ENCODE measurements at regions not wholly inside any gene's neighbourhood (a gene's known extent, or its start where the extent isn't known, plus 50 kb on each side); places are given as distances from the start of the nearest gene placed in this dataset.

DNA sequence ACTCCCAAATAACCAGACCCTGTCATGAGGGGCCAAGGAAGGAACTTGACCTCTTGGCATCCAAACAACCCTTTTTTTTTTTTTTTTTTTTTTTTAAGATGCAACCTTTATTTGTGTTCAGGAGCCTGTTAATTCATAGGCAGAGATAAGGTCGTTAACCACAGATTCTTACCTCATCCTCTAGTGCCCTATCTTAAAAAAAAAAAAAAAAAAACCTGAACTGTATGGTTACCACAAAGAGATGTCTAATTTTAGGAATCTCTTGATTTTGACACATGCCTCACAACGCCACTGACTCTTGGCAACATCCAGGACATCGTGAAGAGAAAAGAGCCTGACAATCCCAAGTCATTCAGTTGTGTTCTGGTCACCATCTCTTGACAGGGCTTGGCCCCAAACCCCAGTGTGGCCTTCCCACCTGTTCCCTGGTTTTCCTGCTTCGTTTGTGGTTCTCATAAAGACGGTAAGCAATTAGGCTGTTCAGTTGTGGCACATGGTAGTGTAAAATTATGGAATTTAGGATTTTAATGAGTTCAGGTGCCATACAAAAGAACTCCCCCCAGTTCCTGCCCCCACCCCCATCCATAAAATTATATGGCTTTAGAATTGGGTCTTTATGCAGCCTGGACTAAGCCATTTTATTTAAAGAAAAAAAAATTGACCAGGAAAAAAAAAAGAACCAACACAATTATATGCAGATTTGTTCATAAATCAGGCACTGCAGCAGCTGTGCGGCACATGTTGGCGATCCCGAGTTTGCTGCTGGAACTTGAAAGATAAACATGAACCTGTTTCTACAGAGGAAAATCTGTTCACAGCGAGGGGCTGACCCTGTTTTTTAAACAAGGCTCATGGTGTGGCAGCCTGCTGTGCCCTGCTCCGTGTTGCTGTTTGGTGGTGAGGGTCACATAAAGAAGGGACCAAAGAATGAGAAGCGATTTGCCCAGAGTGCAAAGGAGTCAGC is 267.8 kb upstream of the CLINT1 start:
- Mint-ChIP-seq H3K27me3 (ENCODE audit: low read depth) (no peaks in the 10 kb centered on the region; the same call in 1 of the 2 replicates), H3K36me3 (no peaks in the 10 kb centered on the region), H3K9me3 (no peaks in the 10 kb centered on the region), H3K4me3 (no peak overlapping the region), H3K27ac (no peak overlapping the region), H3K4me1 (peaks cover 43% of the 10 kb centered on the region)
- no peak for ATAC-seq
- ChIA-PET POLR2A (no interaction called here), CTCF (no interaction called here)
- no peak for TF ChIP-seq NFATC4 (CRISPR knock-in tag; IDR thresholded peaks at IDR 0.05)
- TF ChIP-seq, protein P1, sequence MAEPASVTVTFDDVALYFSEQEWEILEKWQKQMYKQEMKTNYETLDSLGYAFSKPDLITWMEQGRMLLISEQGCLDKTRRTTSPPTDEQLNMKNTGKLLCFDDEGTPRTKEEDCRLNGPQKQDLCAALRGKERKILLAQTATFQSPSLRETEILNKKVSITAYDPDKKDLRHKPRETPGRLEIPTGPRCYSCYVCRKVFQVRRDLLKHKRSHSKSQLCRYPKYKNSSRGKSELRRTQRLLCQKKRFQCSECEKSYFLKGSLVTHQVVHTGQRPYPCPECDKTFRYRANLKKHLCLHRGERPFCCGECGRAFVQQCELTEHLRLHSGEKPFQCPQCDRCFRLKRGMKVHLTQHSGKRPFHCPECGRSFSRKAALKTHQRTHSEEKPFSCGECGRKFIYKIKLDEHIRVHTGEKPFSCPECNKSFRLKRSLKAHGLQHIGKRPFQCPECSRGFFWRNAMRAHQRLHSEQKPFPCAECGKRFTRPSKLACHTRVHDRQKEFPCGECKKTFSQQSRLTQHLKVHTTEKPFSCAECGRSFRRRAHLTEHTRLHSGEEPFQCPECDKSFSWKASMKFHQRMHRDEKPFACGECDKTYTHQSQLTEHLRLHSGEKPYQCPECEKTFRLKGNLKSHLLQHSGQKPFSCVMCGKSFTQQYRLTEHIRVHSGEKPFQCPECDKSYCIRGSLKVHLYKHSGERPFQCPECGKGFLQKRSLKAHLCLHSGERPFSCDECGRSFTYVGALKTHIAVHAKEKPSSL (CRISPR knock-in tag; conservative IDR thresholded peaks at IDR 0.05) = no peak
- no peak for TF ChIP-seq ZNF138 (CRISPR knock-in tag; conservative IDR thresholded peaks at IDR 0.05)
- TF ChIP-seq JAZF1 (CRISPR knock-in tag; IDR thresholded peaks at IDR 0.05) = no peak
- TF ChIP-seq KAT7 (CRISPR knock-in tag; IDR thresholded peaks at IDR 0.05; ENCODE audit: borderline replicate concordance) = no peak
- TF ChIP-seq USF1 (CRISPR knock-in tag; IDR thresholded peaks at IDR 0.05) = no peak
- no peak for TF ChIP-seq RORB (CRISPR knock-in tag; IDR thresholded peaks at IDR 0.05)
- TF ChIP-seq ELF4 (CRISPR knock-in tag; IDR thresholded peaks at IDR 0.05; ENCODE audit: low read depth) = no peak
- DNase-seq (ENCODE audit: low spot score) = no peak

DNA sequence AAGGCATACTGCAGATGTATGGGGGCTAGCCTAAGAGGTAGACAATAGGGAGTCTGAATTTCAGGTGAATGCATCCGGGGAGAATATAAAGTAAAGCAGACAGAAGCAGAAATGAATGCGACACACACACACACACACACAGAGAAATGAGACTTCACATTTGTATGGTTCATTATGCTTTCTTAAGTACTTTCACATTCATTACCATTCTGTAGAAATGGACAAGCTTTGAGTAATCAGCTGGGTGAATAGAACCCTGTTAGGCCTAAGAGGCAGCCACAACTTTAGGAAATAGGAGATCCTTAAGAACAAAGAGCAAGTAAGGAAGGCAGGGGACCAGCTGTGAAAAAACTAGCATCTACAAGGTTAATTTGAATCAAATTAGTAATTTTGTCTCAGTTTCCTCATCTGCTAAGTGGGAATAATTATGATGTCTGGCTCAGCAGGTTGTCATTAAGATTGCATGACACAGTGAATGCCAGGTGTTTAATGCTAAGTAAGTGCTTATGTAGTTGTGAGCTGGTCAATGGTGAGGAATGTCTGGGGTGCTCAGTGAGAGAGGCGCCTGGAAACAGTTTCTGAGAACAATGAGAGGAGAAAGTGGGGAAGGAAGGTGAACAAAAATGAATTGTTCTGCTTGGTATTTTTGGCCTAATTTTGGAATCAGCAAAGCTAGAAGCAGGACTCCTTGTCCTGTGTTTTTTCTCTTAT is 265.8 kb upstream of the CLINT1 start:
- H3K27me3 Mint-ChIP-seq (ENCODE audit: low read depth) = peaks cover 8% of the 10 kb centered on the region
- no peak for TF ChIP-seq PREB (CRISPR knock-in tag; IDR thresholded peaks at IDR 0.05; ENCODE audit: borderline replicate concordance)
- TF ChIP-seq GTF2I (CRISPR knock-in tag; conservative IDR thresholded peaks at IDR 0.05) = 0 out of 2 replicates have a peak, but pooled peaks have one; percentile 33
- POLR2A ChIA-PET = no interaction called here
- no peaks in the 10 kb centered on the region for H3K9me3 Mint-ChIP-seq
- no peaks in the 10 kb centered on the region for H3K36me3 Mint-ChIP-seq
- DNase-seq (ENCODE audit: low spot score) (no peak), ATAC-seq (peak; percentile 85)
- no peak overlapping the region for H3K4me3 Mint-ChIP-seq
- H3K4me1 Mint-ChIP-seq = peaks cover 44% of the 10 kb centered on the region
- H3K27ac Mint-ChIP-seq = peak overlapping the region; percentile 4; the same call in 1 of the 2 replicates
- CTCF ChIA-PET = no interaction called here

DNA sequence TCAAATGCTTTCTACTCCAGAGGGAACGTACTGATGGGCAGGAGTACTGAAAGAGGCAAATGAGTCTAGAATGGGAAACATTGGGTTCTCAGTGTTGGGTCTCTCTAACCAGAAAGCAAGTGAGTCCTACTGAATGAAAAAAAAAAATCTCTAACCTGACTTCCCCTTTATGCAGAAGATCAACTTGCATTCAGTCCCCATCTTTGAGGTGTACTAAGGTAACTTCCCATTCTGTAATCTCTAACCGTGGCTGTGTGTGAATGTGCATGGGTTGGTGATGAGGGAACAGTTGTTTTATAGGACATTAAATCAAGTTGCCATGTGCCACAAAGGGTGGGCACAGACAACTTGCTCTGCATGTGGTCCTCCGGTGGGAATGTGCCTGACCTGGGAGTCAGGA is 264.6 kb upstream of the CLINT1 start:
- DNase-seq (ENCODE audit: low spot score) = no peak
- peaks cover 44% of the 10 kb centered on the region for H3K4me1 Mint-ChIP-seq
- no peak for ATAC-seq
- ChIA-PET CTCF (no interaction called here), POLR2A (no interaction called here)
- H3K9me3 Mint-ChIP-seq = no peaks in the 10 kb centered on the region
- H3K4me3 Mint-ChIP-seq = no peak overlapping the region
- peaks cover 13% of the 10 kb centered on the region for H3K27me3 Mint-ChIP-seq (ENCODE audit: low read depth)
- H3K36me3 Mint-ChIP-seq = no peaks in the 10 kb centered on the region
- H3K27ac Mint-ChIP-seq = no peak overlapping the region
- TF ChIP-seq ZBTB43 (CRISPR knock-in tag; IDR thresholded peaks at IDR 0.05) (no peak), SOX15 (CRISPR knock-in tag; IDR thresholded peaks at IDR 0.05) (no peak), NFE2L1 (CRISPR knock-in tag; IDR thresholded peaks at IDR 0.05) (no peak), HMGXB4 (CRISPR knock-in tag; IDR thresholded peaks at IDR 0.05) (no peak), EMX1 (CRISPR knock-in tag; IDR thresholded peaks at IDR 0.05) (no peak), NR3C1 (CRISPR knock-in tag; conservative IDR thresholded peaks at IDR 0.05; ENCODE audit: low read depth) (no peak), ZNF263 (CRISPR knock-in tag; IDR thresholded peaks at IDR 0.05; ENCODE audit: low read depth) (no peak), JAZF1 (CRISPR knock-in tag; IDR thresholded peaks at IDR 0.05) (no peak), E2F5 (CRISPR knock-in tag; IDR thresholded peaks at IDR 0.05) (no peak)

Data from WTC11 (cell line).